Activated naive CD4-positive, alpha-beta T cell treated with anti-CD3 and anti-CD28 coated beads, Interleukin-2, amount 50 U/mL, for 72 hours (primary cell): ENCODE measurements at regions not wholly inside any gene's neighbourhood (a gene's known extent, or its start where the extent isn't known, plus 50 kb on each side); places are given as distances from the start of the nearest gene placed in this dataset.

Experiments used
- ATAC-seq, 2 donors: fragments of 150-1000 bp; cut with Tn5 transposase; 2 replicates each; pipeline ENCODE4 v1.10.0; 2021; ENCODE audit warnings: mild to moderate bottlenecking in 2 of 2, moderate library complexity in 2 of 2
- DNase-seq, 2 donors: peaks; one replicate each; pipeline ENCODE4 v3.0.0; 2021 to 2022; ENCODE audit warnings: low spot score in 2 of 2
- H3K27ac Mint-ChIP-seq, 2 donors: one replicate each; pipeline ENCODE4 v1.8.0; 2022; ENCODE audit warnings: mild to moderate bottlenecking in 2 of 2, mixed read lengths in 2 of 2
- H3K36me3 Mint-ChIP-seq, 2 donors: one replicate each; pipeline ENCODE4 v1.8.0; 2022; ENCODE audit warnings: mixed read lengths in 2 of 2
- H3K9me3 Mint-ChIP-seq, 2 donors: one replicate each; pipeline ENCODE4 v1.8.0; 2022; ENCODE audit warnings: mixed read lengths in 2 of 2

GRCh38 chr17:71986886-71987285, 133.9 kb upstream of the SOX9 start:
- Mint-ChIP-seq H3K27ac (no peak overlapping the region), H3K36me3 (no peaks in the 10 kb centered on the region), H3K9me3 (peaks cover 10 to 18% of the 10 kb centered on the region in 2 donors)
- no peak for DNase-seq
- no peak for ATAC-seq

DNA sequence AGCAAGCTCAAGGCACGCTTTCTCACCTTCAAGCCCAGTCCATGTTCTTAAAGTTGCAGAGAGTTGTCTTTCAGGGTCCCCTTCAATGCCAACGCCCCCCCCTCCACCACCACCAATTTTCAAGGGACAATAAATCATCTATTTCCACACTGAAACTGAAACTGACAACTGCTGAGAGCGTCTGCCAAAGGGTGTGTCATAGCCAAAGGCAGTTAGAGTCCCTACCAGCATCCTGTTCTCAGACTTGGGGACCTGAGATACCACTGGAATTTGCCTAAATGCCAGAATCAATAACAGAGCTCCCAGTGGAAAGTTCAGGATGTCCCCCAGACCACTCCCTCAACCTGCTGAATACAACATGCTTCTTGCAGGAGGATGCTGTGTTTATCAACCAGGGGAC, 133.2 kb upstream of the SOX9 start:
- Mint-ChIP-seq H3K27ac (no peak overlapping the region), H3K9me3 (peaks cover 10 to 20% of the 10 kb centered on the region in 2 donors), H3K36me3 (no peaks in the 10 kb centered on the region)
- ATAC-seq (no peak), DNase-seq (no peak)

GRCh38 chr17:71989117-71989516, 131.7 kb upstream of the SOX9 start:
- peaks cover 10 to 20% of the 10 kb centered on the region in 2 donors for H3K9me3 Mint-ChIP-seq
- ATAC-seq = no peak
- no peak overlapping the region for H3K27ac Mint-ChIP-seq
- peaks cover 0 to 6% of the 10 kb centered on the region in 2 donors for H3K36me3 Mint-ChIP-seq
- no peak for DNase-seq

- H3K27ac Mint-ChIP-seq = no peak overlapping the region
- peaks cover 15 to 20% of the 10 kb centered on the region in 2 donors for H3K9me3 Mint-ChIP-seq
Observed at GRCh38 chr17:71993363-71993762, 127.5 kb upstream of the SOX9 start.

DNA sequence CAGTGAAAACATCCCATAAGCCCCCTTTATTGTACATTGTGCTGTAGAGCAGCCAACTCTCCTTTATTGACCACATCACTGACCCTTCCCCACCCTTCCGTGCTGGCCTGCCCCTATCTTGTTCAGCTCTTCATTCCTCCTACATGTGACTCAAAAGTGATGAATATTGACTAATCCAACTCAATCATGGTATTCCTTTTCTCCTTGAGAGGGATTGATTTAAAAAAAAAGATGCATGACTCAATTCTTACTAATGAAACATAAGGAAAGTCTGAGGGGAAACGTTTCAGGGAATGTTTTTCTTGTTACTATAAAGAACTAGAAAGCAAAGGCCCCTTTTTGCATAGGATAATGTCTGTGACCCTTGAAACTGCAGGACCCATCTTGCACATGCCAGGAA, 125.2 kb upstream of the SOX9 start:
- DNase-seq (no peak), ATAC-seq (no peak)
- Mint-ChIP-seq H3K36me3 (peaks cover 0 to 6% of the 10 kb centered on the region in 2 donors), H3K27ac (no peak overlapping the region), H3K9me3 (peaks cover 5 to 11% of the 10 kb centered on the region in 2 donors)

More at GRCh38 chr17:71993363-71993762, 127.5 kb upstream of the SOX9 start:
- ATAC-seq = no peak
- H3K36me3 Mint-ChIP-seq = peaks cover 0 to 6% of the 10 kb centered on the region in 2 donors
- no peak for DNase-seq

GRCh38 chr17:72004011-72004427, 116.8 kb upstream of the SOX9 start:
- peaks cover 0 to 5% of the 10 kb centered on the region in 2 donors for H3K9me3 Mint-ChIP-seq
- no peaks in the 10 kb centered on the region for H3K36me3 Mint-ChIP-seq
- no peak for ATAC-seq
- no peak overlapping the region for H3K27ac Mint-ChIP-seq
- no peak for DNase-seq

GRCh38 chr17:72004611-72005331, 116.0 kb upstream of the SOX9 start:
- ATAC-seq (no peak), DNase-seq (no peak)
- Mint-ChIP-seq H3K27ac (no peak overlapping the region), H3K9me3 (peaks cover 0 to 5% of the 10 kb centered on the region in 2 donors), H3K36me3 (no peaks in the 10 kb centered on the region)

- no peak overlapping the region for H3K27ac Mint-ChIP-seq
- ATAC-seq = no peak
- no peak for DNase-seq
- peaks cover 0 to 5% of the 10 kb centered on the region in 2 donors for H3K9me3 Mint-ChIP-seq
- H3K36me3 Mint-ChIP-seq = no peaks in the 10 kb centered on the region
Observed at GRCh38 chr17:72005332-72006163, 115.3 kb upstream of the SOX9 start.

DNA sequence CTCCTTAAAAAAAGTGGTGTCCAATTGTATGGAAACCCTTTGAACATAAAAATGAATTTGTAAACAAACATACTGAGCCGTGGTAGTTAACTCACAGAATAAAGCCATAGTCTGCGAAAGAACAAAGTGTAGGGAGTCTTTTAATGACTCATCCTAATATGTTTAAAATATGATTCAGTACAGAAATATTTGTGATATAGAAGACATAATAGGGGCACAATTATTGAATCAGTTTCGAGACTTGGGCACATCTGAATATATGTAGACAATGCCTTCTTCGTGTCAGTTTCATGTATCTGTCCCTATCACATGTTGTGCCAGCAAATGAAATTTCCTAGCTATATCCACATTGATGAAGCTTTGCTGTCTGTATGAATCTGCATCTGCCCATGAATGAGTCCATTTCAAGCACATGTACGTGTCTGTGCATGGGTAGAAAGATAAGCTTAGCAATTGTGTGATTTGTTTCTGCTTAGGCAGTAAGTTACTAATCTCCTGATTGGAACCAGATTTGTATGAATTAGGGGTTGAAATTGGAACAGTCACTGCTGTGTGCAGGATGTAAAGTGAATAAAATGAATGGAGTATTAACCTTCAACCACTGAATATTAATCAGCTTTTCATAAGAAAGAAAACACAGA, 112.5 kb upstream of the SOX9 start:
- Mint-ChIP-seq H3K27ac (no peak overlapping the region), H3K9me3 (peaks cover 5 to 6% of the 10 kb centered on the region in 2 donors), H3K36me3 (no peaks in the 10 kb centered on the region)
- DNase-seq (no peak), ATAC-seq (no peak)

DNA sequence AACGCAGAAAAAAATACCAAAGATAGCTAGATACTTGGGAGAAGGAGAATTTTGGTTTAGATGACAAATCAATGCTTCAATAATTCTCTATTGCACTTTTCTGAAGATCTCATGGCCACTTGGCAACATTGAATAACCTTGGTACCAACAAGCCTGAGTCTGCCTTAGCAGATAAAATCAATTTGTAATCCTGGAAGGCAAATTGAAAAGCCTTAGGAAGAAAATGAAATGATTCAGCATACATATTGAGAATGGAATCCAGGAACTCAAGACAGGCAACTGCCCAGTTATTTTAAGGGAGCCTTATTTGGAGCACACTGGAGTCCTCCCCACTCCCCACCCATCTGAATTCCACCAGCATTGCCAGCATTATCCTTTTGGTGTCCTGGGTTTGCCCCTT, 109.3 kb upstream of the SOX9 start:
- ATAC-seq (no peak), DNase-seq (no peak)
- Mint-ChIP-seq H3K27ac (no peak overlapping the region), H3K9me3 (peaks cover 6 to 9% of the 10 kb centered on the region in 2 donors), H3K36me3 (no peaks in the 10 kb centered on the region)

DNA sequence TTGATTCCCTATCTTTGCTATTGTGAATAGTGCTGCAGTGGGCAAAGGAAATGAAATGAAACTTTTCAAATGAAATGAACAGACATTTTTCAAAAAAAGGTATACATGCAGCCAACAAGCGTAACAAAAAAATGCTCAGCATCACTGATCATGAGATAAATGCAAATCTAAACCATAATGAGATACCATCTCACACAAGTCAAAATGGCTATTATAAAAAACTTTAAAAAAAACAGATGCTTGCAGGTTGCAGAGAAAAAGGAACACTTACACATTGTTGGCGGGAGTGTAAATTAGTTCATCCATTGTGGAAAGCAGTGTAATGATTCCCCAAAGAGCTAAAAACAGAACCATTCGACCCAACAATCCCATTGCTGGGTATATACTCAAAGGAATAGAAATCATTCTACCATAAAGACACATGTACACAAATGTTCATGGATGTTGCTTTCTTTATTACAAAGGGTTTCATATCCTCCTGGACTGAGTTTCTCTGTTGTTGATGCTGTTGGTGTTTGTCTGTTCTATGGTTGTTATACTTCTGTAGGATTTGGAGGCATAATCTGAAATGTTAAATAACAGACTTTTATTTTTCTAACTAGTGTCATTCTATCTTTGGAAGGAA, 99.3 kb upstream of the SOX9 start:
- Mint-ChIP-seq H3K36me3 (no peaks in the 10 kb centered on the region), H3K27ac (no peak overlapping the region), H3K9me3 (peaks cover 0 to 13% of the 10 kb centered on the region in 2 donors)
- DNase-seq (no peak), ATAC-seq (no peak)

DNA sequence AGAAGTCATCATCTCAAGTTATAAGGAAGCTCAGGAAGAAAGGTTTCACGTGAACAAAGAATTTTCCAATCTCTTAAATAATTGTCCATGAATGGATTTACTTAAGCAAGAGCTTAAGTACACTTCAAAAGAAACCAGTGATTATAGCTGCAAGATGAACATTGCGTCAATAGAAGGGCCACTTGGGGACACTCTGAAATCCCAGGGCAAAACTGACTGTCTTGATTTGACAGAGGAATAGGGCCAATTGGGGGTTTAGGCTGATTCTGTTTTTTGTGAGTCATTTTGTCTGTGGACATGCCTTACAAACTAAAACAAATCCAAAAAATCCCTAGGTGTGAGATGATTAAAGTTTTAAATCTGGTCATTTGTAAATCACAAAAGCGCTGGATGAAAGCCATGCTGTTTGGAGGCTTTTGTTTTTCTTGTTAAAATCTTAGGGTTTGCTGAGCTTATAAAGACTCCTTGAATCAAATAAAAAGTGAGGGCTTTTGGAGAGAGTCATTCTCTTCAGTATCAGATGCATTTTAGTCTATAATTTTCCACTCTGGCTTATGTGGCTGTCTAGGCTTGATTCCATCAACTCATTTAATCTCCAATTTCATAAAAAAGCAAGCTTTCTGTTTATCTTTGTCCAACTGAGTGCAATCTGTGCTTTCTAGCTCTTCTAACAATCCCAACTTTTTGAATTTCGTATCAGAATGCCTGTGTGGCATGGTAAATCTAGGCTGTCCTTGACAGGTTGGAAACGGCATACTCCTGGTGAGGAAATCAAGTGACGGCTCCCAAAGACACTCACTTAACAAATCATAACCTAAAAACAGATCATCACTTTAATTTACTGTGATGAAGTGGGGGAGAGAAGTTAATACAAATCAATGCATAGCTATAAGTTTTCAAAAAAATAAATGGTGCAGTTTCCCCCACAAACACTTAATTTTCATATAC, 98.2 kb upstream of the SOX9 start:
- no peak overlapping the region for H3K27ac Mint-ChIP-seq
- H3K36me3 Mint-ChIP-seq = no peaks in the 10 kb centered on the region
- ATAC-seq = no peak

DNA sequence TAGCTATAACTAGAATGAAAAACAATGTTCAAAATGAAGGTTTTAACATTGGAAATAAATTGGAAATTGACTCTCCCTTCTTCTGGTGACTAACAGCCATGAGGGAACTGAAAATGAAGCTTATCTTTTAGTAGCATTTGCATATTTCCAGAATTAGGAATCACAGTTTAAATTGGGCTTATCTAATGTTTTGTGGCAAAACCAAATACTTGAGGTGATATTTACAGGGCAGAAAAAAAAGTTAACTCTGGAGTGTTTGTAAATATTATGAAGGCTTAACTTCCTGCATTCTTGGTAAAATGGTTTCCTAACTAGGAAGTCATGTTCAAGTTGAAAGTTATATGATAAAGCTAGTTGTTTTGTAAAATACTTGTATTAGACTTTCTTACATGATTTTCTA, 96.4 kb upstream of the SOX9 start:
- peaks cover 0 to 6% of the 10 kb centered on the region in 2 donors for H3K9me3 Mint-ChIP-seq
- DNase-seq (no peak), ATAC-seq (no peak)
- H3K27ac Mint-ChIP-seq = no peak overlapping the region
- H3K36me3 Mint-ChIP-seq = no peaks in the 10 kb centered on the region

More for the DNA sequence above, 98.2 kb upstream of the SOX9 start:
- peaks cover 0 to 8% of the 10 kb centered on the region in 2 donors for H3K9me3 Mint-ChIP-seq
- no peak for DNase-seq

GRCh38 chr17:72025113-72025512, 95.7 kb upstream of the SOX9 start:
- no peaks in the 10 kb centered on the region for H3K36me3 Mint-ChIP-seq
- DNase-seq = no peak
- no peak overlapping the region for H3K27ac Mint-ChIP-seq
- ATAC-seq = no peak
- peaks cover 0 to 6% of the 10 kb centered on the region in 2 donors for H3K9me3 Mint-ChIP-seq

DNA sequence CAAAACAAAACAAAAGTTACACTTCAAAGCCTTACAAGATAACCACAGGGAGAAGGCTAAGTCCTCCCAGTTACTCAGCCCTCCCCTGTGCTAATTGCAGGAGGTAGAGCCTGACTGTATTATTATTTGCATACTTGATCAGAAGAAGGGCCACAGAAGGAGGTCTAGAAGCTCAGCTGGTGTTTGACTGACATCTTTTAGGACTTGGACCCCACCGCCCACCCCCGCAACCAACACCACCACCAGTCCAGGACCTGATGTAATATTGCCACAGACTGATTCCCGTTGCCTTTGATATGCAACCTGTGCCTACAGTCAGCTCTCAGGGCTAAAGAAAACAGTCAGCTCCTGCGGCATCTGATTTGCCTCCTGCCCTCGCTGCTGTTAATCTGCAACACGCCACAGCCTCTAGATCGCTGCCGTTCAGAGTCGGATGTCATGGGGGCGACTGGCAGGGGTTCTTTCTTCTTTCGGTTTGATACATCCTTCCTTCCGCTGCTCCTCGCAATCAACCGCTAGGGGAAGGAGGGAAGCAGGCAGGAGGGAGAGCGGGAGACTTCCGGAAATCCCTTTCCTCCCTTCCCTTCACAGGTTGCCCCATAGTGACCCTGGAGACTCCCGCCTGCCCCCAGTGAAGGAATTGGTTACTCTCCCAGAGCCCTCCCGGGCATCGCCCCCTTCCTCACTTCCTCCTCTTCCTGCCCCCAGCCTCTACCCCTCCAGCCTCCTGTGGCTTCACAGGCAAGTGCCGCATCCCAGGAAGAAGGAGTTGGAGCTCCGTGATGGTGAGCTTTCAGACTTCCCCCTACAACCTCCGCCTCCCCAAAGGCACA, 90.5 kb upstream of the SOX9 start:
- DNase-seq = peak in 1 of 2 donors; percentile 2
- H3K27ac Mint-ChIP-seq = no peak overlapping the region
- H3K36me3 Mint-ChIP-seq = no peaks in the 10 kb centered on the region
- ATAC-seq = peak; percentile 20 to 47
- no peaks in the 10 kb centered on the region for H3K9me3 Mint-ChIP-seq
